ENCODE measurements at regions not wholly inside any gene's neighbourhood (a gene's known extent, or its start where the extent isn't known, plus 50 kb on each side); places are given as distances from the start of the nearest gene placed in this dataset.
A peak's percentile ranks its signal among the peaks of the same experiment; 100 is the strongest.

DNA sequence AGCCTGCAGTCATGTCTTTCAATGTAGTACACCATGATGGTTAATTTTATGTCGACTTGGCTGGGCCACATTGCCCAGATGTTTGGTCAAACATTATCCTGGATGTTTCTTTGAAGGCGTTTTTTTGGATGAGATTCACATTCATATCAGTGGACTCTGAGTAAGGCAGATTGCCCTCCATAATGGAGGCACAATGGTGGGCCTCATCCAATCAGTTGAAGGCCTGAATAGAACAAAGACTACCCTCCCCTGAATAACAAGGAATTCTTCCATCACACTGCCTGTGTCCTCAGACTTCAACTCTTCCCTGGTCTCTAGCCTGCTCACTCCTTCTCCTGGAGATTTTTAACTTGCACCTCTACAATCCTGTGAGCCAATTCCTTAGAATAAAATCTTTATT lies 83.8 kb upstream of the CHL1 start:
- Histone ChIP-seq H3K4me2 (ENCODE audit: low read length) (no peak overlapping the region), H4K20me1 (ENCODE audit: insufficient read depth, low read length) (no peaks in the 10 kb centered on the region), H3K4me1 (ENCODE audit: low read length) (peaks cover 12% of the 10 kb centered on the region), H3K36me3 (replicated peaks; ENCODE audit: low read depth, low read length) (no peaks in the 10 kb centered on the region), H3K27ac (ENCODE audit: low read length) (no peak overlapping the region), H2AFZ (ENCODE audit: low read depth, low read length) (no peak overlapping the region), H3K79me2 (ENCODE audit: low read length) (no peaks in the 10 kb centered on the region), H3K27me3 (ENCODE audit: low read depth, low read length) (no peaks in the 10 kb centered on the region), H3K4me3 (ENCODE audit: low read length) (no peak overlapping the region), H3K9me3 (ENCODE audit: insufficient read depth, low read length) (no peaks in the 10 kb centered on the region), H3K9ac (ENCODE audit: low read length) (no peak overlapping the region)
- TF ChIP-seq, protein P1, sequence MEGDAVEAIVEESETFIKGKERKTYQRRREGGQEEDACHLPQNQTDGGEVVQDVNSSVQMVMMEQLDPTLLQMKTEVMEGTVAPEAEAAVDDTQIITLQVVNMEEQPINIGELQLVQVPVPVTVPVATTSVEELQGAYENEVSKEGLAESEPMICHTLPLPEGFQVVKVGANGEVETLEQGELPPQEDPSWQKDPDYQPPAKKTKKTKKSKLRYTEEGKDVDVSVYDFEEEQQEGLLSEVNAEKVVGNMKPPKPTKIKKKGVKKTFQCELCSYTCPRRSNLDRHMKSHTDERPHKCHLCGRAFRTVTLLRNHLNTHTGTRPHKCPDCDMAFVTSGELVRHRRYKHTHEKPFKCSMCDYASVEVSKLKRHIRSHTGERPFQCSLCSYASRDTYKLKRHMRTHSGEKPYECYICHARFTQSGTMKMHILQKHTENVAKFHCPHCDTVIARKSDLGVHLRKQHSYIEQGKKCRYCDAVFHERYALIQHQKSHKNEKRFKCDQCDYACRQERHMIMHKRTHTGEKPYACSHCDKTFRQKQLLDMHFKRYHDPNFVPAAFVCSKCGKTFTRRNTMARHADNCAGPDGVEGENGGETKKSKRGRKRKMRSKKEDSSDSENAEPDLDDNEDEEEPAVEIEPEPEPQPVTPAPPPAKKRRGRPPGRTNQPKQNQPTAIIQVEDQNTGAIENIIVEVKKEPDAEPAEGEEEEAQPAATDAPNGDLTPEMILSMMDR (IDR thresholded peaks at IDR 0.05; ENCODE audit: low read depth, low read length), result no peak
- TF ChIP-seq EZH2phosphoT487 (IDR thresholded peaks at IDR 0.05; ENCODE audit: low read depth), result no peak

DNA sequence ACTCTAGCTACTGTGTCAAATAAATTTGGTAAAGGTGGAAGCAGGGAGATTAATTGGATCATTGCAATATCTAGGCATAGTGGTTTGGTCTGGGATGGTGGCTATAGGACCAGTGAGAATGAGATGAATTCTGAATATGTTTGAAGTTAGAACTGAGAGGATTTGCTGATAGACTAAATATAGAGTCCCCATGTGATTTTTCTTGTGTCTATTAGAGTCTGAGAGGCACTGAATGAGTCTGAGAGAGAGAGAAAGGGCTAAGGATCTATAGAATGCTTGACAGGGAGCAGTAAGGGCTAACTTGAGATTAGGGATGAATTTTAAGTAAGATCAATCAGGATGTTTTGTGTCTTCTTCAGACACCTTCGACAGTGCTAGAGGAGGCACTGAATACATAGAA lies 77.9 kb upstream of the CHL1 start:
- Histone ChIP-seq H3K4me2 (ENCODE audit: low read length) (no peak overlapping the region), H3K36me3 (replicated peaks; ENCODE audit: low read depth, low read length) (no peaks in the 10 kb centered on the region), H3K27ac (ENCODE audit: low read length) (no peak overlapping the region), H2AFZ (ENCODE audit: low read depth, low read length) (no peak overlapping the region), H3K27me3 (ENCODE audit: low read depth, low read length) (no peaks in the 10 kb centered on the region), H4K20me1 (ENCODE audit: insufficient read depth, low read length) (no peaks in the 10 kb centered on the region), H3K9me3 (ENCODE audit: insufficient read depth, low read length) (no peaks in the 10 kb centered on the region), H3K4me1 (ENCODE audit: low read length) (peaks cover 6% of the 10 kb centered on the region; the same call in 1 of the 2 replicates), H3K9ac (ENCODE audit: low read length) (no peak overlapping the region), H3K4me3 (ENCODE audit: low read length) (no peak overlapping the region), H3K79me2 (ENCODE audit: low read length) (no peaks in the 10 kb centered on the region)
- TF ChIP-seq EZH2phosphoT487 (IDR thresholded peaks at IDR 0.05; ENCODE audit: low read depth), result no peak
- TF ChIP-seq, protein P1 (IDR thresholded peaks at IDR 0.05; ENCODE audit: low read depth, low read length), result no peak

DNA sequence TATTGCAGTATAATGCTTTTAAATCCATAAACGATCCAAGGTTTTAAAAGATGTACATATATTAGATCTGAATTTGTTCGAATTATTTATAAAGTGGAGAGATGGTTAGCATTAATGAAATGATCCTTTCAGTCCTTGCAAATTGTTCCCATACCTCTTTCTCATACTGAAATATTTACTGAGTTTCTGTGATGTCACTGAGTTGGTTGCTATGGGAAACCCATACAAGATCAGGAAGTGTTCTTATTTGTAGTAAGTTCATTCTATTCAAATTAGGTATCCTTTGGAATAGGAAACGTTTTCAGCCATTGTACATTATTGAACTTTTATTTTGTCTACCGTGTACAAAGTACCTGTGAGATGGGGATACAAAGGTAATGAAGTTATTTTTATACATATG lies 73.2 kb upstream of the CHL1 start:
- H3K79me2 ChIP-seq (ENCODE audit: low read length), result no peaks in the 10 kb centered on the region
- no peak overlapping the region for H3K9ac ChIP-seq (ENCODE audit: low read length)
- H4K20me1 ChIP-seq (ENCODE audit: insufficient read depth, low read length), result no peaks in the 10 kb centered on the region
- H3K4me2 ChIP-seq (ENCODE audit: low read length), result no peak overlapping the region
- H3K4me3 ChIP-seq (ENCODE audit: low read length), result no peak overlapping the region
- TF ChIP-seq, protein P1 (IDR thresholded peaks at IDR 0.05; ENCODE audit: low read depth, low read length), result no peak
- no peak for TF ChIP-seq EZH2phosphoT487 (IDR thresholded peaks at IDR 0.05; ENCODE audit: low read depth)
- no peak overlapping the region for H3K27ac ChIP-seq (ENCODE audit: low read length)
- no peak overlapping the region for H2AFZ ChIP-seq (ENCODE audit: low read depth, low read length)
- H3K4me1 ChIP-seq (ENCODE audit: low read length), result peaks cover 45% of the 10 kb centered on the region
- H3K9me3 ChIP-seq (ENCODE audit: insufficient read depth, low read length), result no peaks in the 10 kb centered on the region
- no peaks in the 10 kb centered on the region for H3K27me3 ChIP-seq (ENCODE audit: low read depth, low read length)
- peaks cover 3% of the 10 kb centered on the region for H3K36me3 ChIP-seq (replicated peaks; ENCODE audit: low read depth, low read length)

DNA sequence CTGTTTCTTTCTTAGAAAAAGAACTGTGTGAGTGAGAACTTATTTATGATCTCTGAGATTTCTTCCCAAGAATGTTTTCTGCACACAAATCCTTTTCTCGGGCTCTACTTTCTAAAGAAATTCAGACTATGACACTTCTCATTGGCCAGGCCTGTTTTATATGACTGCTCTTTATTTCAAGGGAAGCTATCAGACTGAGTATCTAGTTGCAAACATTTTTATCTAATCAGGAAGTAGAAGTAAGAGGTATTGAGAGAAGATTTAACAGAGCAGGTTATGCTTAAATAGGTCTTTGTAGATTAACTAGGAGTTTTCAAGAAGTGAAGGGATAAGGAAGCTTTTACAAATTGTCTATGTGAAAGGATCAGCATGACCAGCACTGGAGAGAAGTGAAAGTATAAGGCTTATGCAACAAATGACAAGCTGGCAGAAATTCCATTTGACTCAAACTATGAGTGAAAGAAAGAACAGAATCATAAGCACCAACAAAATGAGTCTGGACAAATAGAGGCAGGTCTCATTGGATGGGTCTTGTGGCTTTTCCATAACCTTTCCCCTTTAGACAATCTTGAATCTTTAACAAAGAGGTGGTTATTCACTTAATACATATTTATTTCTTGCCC lies 71.9 kb upstream of the CHL1 start:
- Histone ChIP-seq H3K9me3 (ENCODE audit: insufficient read depth, low read length) (no peaks in the 10 kb centered on the region), H2AFZ (ENCODE audit: low read depth, low read length) (peak overlapping the region; percentile 12; the same call in 1 of the 2 replicates), H3K27me3 (ENCODE audit: low read depth, low read length) (no peaks in the 10 kb centered on the region), H3K36me3 (replicated peaks; ENCODE audit: low read depth, low read length) (peaks cover 3% of the 10 kb centered on the region), H3K4me3 (ENCODE audit: low read length) (peak overlapping the region; percentile 40), H3K27ac (ENCODE audit: low read length) (peak overlapping the region; percentile 87), H3K79me2 (ENCODE audit: low read length) (no peaks in the 10 kb centered on the region), H3K9ac (ENCODE audit: low read length) (peak overlapping the region; percentile 41; the same call in 1 of the 2 replicates), H3K4me1 (ENCODE audit: low read length) (peaks cover 45% of the 10 kb centered on the region), H3K4me2 (ENCODE audit: low read length) (peak overlapping the region; percentile 58), H4K20me1 (ENCODE audit: insufficient read depth, low read length) (no peaks in the 10 kb centered on the region)
- TF ChIP-seq EZH2phosphoT487 (IDR thresholded peaks at IDR 0.05; ENCODE audit: low read depth), result no peak
- TF ChIP-seq, protein P1 (IDR thresholded peaks at IDR 0.05; ENCODE audit: low read depth, low read length), result no peak

All from OCI-LY3 (cell line).